Panc1 (cell line): ENCODE measurements at regions not wholly inside any gene's neighbourhood (a gene's known extent, or its start where the extent isn't known, plus 50 kb on each side); places are given as distances from the start of the nearest gene placed in this dataset.

Experiments used
- POLR2AphosphoS5 ChIP-seq: IDR thresholded peaks from 2 replicates; pipeline ENCODE4 v1.6.1; 2012; ENCODE audit warnings: mild to moderate bottlenecking, low read depth, low read length, moderate library complexity
- SIN3A ChIP-seq: IDR thresholded peaks from 2 replicates; pipeline ENCODE4 v1.6.1; 2012; ENCODE audit warnings: low read depth, mild to moderate bottlenecking, low read length, moderate library complexity, borderline replicate concordance; ENCODE audit not compliant: insufficient read depth
- TF ChIP-seq, protein P1 (sequence below): fragments of 450-650 bp; IDR thresholded peaks from 2 replicates; pipeline ENCODE4 v1.5.1; 2017; ENCODE audit warnings: mild to moderate bottlenecking
- TF ChIP-seq, protein P2 (sequence below), 2 experiments: IDR thresholded peaks; 2 replicates each; pipeline ENCODE4 v1.6.1; 2011 to 2012; ENCODE audit warnings: low read depth in 2 of 2, control low read depth in 1 of 2, low read length in 1 of 2, mild to moderate bottlenecking in 1 of 2, moderate library complexity in 1 of 2; ENCODE audit not compliant: insufficient read depth in 1 of 2

- no peak for TF ChIP-seq POLR2AphosphoS5
- TF ChIP-seq, protein P1, sequence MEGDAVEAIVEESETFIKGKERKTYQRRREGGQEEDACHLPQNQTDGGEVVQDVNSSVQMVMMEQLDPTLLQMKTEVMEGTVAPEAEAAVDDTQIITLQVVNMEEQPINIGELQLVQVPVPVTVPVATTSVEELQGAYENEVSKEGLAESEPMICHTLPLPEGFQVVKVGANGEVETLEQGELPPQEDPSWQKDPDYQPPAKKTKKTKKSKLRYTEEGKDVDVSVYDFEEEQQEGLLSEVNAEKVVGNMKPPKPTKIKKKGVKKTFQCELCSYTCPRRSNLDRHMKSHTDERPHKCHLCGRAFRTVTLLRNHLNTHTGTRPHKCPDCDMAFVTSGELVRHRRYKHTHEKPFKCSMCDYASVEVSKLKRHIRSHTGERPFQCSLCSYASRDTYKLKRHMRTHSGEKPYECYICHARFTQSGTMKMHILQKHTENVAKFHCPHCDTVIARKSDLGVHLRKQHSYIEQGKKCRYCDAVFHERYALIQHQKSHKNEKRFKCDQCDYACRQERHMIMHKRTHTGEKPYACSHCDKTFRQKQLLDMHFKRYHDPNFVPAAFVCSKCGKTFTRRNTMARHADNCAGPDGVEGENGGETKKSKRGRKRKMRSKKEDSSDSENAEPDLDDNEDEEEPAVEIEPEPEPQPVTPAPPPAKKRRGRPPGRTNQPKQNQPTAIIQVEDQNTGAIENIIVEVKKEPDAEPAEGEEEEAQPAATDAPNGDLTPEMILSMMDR = no peak
- TF ChIP-seq, protein P2, sequence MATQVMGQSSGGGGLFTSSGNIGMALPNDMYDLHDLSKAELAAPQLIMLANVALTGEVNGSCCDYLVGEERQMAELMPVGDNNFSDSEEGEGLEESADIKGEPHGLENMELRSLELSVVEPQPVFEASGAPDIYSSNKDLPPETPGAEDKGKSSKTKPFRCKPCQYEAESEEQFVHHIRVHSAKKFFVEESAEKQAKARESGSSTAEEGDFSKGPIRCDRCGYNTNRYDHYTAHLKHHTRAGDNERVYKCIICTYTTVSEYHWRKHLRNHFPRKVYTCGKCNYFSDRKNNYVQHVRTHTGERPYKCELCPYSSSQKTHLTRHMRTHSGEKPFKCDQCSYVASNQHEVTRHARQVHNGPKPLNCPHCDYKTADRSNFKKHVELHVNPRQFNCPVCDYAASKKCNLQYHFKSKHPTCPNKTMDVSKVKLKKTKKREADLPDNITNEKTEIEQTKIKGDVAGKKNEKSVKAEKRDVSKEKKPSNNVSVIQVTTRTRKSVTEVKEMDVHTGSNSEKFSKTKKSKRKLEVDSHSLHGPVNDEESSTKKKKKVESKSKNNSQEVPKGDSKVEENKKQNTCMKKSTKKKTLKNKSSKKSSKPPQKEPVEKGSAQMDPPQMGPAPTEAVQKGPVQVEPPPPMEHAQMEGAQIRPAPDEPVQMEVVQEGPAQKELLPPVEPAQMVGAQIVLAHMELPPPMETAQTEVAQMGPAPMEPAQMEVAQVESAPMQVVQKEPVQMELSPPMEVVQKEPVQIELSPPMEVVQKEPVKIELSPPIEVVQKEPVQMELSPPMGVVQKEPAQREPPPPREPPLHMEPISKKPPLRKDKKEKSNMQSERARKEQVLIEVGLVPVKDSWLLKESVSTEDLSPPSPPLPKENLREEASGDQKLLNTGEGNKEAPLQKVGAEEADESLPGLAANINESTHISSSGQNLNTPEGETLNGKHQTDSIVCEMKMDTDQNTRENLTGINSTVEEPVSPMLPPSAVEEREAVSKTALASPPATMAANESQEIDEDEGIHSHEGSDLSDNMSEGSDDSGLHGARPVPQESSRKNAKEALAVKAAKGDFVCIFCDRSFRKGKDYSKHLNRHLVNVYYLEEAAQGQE (IDR thresholded peaks at IDR 0.05; ENCODE audit: insufficient read depth in 1 of 2, low read depth in 2 of 2, low read length in 1 of 2) = no peak
- TF ChIP-seq SIN3A = no peak
Measured at GRCh38 chr10:6802759-6803426, 222.8 kb upstream of the PRKCQ start.
